HG02943 (cell line): ENCODE measurements at regions not wholly inside any gene's neighbourhood (a gene's known extent, or its start where the extent isn't known, plus 50 kb on each side); places are given as distances from the start of the nearest gene placed in this dataset.
"Not testable (repeated sequence)": the region's sequence is repeated elsewhere in the genome, so short reads cannot be mapped to it uniquely, and the experiment has no call there.

Experiments used
- ATAC-seq: cut with Tn5 transposase; IDR thresholded peaks from one replicate; pipeline ENCODE4 v1.9.1; 2021; ENCODE audit warnings: mild to moderate bottlenecking, low read depth, moderate library complexity; ENCODE audit not compliant: unreplicated experiment

DNA sequence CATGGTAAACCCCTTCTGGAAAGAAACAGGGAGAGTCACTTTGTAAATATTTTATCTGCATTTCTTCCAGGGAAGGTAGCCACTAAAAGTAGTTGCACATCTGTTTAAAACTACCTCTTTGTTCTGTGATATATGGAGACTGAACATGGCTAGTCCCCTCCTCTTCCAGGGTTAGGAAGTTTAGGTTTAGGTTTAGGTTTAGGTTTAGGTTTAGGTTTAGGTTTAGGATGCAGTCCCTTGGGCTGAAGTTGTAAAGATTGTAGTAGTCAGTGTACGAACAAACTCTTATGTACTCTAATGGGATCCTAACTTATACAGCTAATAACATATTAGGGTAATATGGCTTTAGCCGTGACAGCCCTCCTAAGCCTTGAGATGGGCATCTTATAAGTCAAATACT lies 880.2 kb upstream of the TMEFF2 start:
- ATAC-seq = no peak

DNA sequence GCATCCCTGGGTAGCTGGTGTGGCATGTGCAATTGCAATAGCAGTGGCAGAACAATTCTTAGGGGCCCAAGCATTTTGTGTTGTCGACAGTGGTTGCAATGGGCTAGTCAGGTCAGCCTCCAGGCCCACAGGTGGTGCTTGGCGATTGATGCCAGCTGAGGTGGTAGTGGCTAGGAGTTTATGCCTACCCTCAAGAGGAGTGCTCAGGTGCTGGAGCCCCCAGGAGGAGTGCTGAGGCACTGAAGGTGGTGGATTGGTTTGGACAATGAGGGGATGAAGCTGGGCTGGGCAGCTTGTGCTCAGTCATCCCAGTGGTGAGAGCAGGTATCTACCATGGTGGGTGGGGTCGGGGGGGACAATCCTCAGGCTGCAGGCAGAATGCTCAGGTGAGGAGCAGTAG lies 877.9 kb upstream of the TMEFF2 start:
- no peak for ATAC-seq

DNA sequence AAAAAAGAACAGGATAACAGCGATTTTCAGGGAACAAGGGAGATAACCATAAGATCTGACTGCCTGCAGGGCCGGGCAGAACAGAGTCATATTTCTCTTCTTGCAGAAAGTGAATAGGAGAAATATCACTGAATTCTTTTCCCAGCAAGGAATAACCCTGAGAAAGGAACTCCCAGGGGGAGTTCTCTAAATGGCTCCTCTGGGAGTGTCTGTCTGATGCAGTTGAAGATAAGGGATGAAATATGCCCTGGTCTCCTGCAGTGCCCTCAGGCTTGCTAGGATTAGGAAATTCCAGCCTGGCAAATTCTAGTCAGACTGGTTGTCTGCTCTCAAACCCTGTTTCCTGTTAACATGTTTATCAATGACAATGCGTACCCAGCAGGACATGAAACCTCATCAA lies 830.8 kb upstream of the TMEFF2 start:
- not testable (repeated sequence) for ATAC-seq

DNA sequence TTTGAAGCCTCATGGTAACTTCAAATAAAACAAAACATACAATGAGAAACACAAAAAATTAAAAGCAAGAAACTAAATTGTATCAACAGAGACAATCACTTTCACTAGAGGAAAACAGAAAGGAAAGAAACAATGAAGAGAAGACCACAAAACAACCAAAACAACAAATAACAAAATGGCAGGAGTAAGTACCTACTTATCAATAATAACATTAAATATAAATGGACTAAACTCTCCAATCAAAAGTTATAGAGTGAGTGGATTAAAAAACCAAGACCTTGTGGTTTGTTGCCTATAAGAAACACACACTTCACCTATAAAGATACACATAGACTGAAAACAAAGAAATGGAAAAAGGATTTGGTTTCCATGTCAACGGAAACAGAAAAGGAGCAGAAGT lies 830.1 kb upstream of the TMEFF2 start:
- ATAC-seq = no peak

DNA sequence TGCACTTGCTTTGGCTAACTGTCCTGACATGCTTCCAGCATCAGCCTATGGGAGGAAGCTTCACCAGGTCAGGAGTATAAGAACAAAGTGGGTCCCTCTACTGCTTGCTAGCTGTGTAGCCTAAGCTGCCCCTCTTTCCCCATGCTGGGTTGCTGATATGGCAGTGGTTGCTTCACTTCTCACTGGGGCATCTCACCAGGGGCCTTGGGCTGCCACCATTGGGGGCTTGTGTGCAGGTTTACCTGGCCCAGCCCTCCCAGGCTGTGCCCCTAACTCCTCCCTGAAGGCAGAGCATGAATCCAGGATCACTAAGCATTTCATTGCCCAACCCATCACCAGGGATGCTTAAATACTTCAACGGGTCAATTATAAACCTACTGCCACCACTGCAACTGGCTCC lies 817.1 kb upstream of the TMEFF2 start:
- ATAC-seq = no peak

DNA sequence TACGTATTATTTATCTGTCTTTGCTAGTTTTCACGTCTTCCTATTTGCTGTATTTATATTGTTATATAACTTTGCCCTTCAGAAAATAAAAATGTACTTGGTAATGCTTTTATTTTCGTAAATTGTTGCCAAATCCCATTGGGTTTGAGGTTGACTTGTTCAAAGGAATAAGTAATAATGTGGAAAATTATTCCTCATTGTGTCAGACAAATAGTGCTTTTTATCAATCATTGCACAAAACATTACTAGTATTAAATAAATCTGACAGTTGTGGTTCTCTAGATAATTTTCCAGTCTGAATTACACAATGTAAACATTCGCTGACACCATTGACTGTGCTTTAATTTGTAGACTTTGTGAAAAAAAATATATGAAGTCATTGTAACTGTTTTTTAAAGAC lies 798.3 kb upstream of the TMEFF2 start:
- no peak for ATAC-seq

DNA sequence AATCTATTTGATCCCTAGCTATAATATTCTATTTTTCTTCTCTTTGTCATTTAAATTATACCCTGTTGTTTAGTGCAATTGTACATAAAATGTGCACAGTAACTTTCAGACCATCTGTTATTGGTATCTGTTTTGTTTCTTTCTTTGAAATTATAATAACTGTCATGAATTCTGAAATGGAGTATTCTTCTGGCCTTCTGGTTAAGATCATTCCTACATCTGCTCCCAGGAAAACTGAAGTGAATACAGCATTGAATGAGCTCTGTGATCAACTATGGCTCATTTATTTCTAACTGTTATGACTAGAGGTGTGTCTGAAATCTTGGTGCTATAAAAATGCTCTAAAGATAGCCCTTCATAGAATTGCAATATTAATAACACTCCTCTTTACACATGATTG lies 788.4 kb upstream of the TMEFF2 start:
- no peak for ATAC-seq

DNA sequence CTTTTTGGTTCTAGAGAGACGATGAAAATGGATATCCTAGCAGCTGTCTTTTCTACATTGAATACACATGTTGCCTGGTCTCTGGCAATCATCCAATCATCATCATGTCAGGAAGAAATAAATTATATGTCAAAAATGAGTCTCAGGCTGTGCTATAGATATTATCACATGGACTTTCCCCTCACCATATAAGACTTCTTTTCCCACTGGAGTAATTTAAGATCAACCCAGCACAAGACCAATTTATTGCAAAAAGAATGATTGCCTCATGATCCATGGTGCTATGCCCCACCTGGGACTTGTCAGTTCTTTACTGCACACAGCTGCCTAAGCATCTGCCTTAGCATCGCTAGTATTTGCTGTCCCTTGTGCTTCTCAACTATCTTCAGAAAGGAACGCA lies 783.7 kb upstream of the TMEFF2 start:
- no peak for ATAC-seq

DNA sequence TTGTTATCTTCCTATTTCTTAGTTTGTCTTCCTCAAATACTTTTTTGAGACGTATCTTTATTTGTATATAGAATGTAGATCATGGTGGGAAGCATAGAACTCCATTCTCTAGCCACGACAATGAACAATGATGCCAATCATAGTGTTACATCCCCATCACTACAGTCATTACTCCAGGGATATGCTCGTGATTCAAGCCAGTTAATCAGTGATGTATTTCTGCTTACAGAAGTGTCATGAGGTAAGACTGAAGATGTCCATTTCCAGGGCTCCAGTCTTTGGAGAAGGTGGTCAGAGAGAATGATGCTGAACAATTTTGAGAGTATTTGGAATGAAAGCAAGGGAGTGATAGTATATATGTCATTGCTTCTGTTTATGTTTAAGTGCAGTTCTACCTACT lies 777.2 kb upstream of the TMEFF2 start:
- ATAC-seq = no peak

DNA sequence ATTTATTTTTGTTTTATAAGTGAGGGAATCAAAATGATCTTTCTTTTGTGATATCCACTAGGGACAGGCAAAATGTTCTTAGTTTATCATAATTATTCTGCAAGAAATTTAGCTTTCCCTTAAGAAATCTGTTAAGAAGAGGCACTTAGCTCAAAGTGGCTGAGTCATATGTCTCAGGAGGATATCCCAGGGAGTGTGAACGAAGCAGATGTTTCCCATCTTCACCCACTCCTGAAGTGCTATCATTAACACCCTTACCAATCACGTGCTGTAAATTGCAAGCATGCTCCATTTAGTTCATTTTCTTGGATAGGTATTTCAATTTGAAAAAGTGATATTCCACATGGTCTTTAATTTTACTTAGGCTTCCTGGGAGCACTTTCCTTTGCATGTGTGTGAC lies 774.3 kb upstream of the TMEFF2 start:
- no peak for ATAC-seq

DNA sequence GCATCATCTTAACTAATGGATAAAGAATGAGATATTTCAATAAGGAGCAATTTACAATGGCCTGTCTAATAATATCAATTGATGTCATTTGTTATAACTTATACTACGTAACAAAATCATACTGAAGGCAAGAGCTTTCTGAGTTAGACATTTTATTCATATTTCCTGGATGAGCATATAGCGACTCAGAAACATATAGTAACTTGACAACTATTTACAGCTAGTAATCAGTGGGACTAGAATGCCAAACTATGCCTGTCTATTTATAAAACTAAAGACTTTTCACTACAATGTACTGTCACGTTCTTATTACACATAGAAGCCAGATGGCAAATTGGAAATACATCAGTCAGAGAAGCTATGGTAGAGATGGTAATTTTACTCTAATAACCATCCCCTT lies 766.2 kb upstream of the TMEFF2 start:
- ATAC-seq = no peak

DNA sequence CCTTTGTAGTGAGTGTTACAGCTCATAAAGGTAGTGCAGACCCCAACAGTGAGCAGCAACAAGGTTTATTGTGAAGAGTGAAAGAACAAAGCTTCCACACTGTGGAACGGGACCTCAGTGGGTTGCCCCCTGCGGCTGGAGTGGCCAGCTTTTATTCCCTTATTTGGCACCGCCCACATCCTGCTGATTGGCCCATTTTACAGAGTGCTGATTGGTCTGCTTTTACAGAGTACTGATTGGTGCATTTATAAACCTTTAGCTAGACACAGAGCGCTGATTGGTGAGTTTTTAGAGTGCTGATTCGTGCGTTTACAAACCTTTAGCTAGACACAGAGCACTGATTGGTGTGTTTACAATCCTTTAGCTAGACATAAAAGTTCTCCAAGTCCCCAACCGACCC lies 763.9 kb upstream of the TMEFF2 start:
- not testable (repeated sequence) for ATAC-seq

DNA sequence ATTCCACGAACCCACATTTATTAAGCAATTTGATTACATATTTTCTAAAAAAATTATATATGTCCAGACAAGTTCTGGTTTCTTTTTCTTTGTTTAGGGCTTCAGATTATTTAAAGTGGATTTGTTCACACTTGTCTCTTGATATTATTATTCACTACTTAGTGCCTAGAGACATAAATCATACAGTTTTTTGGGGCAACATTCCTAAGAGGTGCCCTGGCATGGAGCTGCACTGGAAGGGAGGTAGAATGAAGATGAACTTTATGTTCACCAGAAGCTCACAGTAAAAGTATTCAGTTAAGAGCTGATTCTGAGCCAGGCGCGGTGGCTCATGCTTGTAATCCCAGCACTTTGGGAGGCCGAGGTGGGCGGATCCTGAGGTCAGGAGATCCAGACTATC lies 762.7 kb upstream of the TMEFF2 start:
- ATAC-seq = no peak

DNA sequence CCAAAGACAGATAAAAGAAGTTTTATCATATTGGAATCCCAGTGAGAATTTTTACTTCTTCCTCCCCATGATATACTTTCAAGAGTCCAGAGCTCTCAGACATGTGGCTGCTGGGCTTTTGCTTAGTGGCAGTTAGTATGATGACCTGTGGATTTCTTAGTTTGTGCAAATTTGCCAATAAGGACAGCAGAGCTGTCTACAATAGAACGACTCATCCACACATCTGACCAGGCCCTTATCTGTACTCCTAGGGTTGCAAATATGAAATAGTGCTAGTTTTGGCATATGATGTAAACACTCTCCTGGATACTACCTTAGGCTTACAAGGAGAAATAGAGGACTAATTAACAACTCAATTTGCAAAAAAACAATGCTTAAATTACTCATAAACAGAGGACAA lies 758.4 kb upstream of the TMEFF2 start:
- no peak for ATAC-seq

DNA sequence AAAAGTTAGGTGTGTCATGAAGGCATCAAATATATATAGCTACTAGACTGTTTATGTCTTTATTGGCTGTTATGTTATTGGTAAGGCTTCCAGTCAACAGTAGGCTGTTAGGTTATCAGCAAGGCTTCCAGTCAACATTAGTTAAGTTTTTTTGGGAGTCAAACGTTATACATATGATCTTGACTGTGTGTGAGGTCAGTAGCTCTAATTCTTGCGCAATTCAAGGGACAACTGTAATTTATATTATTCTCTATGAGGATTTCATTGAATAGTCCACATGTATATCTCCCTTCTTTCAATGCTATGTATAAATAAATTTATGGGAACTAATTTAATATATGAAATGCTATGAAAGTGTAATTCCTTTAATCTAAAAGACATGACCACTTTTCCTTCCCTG lies 757.5 kb upstream of the TMEFF2 start:
- no peak for ATAC-seq

DNA sequence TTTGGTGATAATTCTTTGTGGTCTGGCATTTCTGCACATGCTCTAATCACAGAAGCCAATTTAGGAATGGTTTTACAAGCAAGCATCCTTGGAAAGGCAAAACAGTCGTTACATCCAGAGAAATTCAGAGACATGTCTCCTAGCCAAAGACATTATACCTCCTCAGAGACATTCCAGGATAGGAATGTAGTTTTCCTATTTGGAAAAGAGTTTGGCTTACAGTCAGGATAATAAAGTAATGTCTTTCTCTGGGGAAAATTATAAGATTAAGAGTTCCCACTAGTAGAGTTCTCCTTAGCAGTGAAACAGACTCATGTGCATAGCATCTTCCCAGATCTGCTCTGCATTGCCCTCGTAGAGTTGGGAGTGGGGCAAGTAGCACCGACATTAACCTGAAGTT lies 753.6 kb upstream of the TMEFF2 start:
- ATAC-seq = no peak

DNA sequence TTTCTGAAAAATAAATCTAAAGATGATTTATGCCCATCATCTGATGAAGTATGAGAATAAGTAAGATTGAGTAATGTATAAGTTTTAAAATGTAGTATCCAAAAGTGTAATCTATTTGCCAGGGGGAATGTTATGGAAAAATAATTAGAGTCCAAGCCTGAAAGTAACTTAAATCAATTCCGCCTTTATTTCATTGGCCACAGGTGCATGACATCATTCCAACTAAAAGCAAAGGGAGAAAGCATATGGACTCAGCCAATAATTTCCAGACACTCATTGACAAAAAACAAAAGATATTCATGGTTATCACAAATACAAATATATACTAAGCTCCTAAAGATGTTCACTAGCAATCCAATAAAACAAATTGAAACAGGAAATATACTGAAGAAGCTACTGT lies 752.6 kb upstream of the TMEFF2 start:
- no peak for ATAC-seq

DNA sequence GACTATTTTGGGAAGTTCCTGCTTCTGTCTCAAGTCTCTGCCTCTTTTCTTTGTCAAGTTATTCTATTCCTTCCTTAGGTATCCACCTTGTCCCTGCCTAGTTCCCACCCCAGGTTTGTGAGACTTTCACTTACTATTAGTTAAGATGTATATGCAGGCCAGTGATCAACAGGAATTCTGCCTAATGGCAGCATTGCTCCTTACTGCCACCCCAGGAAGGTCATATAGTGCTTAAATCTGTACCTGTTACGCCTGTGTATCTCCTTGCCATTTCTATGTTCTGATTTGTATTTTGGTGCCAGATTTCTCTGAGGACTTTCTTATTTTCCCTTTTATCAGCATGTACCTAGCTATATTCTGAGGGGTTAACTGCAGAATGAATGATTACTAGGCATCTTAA lies 746.0 kb upstream of the TMEFF2 start:
- no peak for ATAC-seq

DNA sequence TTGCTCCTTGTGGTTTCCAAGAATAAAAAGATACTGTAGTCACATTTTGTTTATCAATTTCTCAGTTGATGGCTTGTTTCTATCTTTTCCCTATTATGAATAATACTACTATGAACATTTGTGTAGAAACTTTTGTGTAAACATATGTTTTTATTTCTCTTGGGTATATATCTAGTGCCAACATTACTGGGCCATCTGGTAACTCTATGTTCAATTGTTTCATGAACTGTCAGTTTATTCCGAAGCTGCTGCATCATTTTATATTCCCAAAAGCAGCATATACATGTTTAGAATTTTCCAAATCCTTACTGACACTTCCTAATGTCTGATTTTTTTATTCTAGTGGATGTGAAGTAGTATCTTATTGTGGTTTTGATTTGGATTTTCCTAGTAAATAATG lies 737.6 kb upstream of the TMEFF2 start:
- no peak for ATAC-seq

DNA sequence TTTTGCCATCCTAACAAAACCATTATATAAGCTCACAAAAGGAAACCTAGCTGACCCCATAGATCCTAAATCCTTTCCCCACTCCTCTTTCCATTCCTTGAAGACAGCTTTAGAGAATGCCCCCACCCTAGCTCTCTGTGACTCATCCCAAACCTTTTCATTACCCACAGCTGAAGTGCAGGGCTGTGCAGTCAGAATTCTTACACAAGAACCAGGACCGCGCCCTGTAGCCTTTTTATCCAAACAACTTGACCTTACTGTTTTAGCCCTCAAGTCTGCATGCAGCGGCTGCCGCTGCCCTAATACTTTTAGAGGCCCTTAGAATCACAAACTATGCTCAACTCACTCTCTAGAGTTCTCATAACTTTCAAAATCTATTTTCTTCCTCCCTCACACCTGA lies 726.9 kb upstream of the TMEFF2 start:
- ATAC-seq = not testable (repeated sequence)

DNA sequence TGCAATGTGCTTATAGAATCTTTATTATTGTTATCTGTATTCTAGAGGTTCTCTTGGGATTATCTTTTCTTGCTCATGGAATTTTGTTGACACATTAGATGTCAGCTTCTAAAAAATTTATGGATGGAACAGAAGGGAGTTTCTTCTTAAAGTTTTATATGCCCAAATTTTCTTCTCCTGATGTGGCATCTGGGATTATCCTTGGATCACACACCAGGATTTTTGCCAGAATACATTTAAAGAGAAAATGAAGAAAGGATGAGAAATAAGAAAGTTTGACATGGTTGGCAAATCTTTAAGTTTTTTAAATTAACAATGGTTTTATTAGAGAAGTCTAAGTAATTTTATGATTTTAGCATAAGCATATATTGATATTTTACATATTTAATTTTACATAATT lies 706.7 kb upstream of the TMEFF2 start:
- ATAC-seq = no peak

DNA sequence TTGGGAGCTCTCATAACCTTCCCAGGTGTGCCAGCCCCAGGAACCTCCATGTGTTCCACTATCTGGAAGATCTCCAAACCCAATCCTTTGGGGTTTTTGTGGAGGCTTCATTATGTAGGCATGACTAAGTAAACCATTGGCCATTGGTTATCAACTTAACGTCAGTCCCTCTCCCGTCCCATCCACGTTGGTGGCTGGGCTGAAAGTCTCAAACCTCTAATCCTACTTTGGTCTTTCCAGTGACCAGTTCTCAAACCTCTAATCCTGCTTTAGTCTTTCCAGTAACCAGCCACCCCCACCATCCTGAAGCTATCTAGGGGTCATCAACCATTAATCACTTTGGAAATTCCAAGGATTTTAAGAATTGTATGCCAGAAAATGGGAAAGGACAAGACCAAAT lies 704.7 kb upstream of the TMEFF2 start:
- no peak for ATAC-seq

DNA sequence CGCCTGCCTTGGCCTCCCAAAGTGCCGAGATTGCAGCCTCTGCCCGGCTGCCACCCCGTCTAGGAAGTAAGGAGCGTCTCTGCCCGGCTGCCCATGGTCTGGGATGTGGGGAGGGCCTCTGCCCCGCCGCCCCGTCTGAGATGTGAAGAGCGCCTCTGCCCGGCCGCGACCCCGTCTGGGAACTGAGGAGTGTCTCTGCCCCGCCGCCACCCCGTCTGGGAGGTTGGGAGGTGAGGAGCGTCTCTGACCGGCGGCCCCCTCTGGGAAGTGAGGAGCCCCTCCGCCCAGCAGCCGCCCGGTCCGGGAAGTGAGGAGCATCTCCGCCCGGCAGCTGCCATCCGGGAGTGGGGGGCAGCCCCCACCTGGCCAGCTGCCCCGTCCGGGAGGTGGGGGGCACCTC lies 699.2 kb upstream of the TMEFF2 start:
- ATAC-seq = not testable (repeated sequence)

DNA sequence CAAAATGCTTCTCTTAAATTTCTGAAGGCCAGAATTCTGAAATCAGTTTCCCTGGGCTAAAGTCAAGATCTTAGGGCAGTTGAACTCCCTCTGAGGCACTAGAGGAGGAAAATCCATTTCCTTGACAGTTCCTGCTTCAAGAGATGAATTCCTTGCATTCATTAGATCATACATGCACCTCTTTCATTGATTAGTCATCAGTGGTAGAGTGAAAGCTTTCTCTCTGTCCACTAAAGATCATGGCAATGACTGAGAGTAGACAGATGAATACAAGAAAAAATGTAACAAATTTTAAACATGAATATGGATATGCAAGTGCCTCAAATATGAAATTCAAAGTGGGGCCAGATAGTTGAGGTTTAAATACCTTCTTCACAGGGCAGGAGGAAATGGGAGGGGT lies 693.4 kb upstream of the TMEFF2 start:
- ATAC-seq = no peak
